ENCODE measurements at regions not wholly inside any gene's neighbourhood (a gene's known extent, or its start where the extent isn't known, plus 50 kb on each side); places are given as distances from the start of the nearest gene placed in this dataset.

- DNase-seq (ENCODE audit: low read depth): no peak
- no peak overlapping the region for H3K4me3 ChIP-seq (ENCODE audit: control insufficient read depth, low read depth, low read length)
- TF ChIP-seq, protein P1, sequence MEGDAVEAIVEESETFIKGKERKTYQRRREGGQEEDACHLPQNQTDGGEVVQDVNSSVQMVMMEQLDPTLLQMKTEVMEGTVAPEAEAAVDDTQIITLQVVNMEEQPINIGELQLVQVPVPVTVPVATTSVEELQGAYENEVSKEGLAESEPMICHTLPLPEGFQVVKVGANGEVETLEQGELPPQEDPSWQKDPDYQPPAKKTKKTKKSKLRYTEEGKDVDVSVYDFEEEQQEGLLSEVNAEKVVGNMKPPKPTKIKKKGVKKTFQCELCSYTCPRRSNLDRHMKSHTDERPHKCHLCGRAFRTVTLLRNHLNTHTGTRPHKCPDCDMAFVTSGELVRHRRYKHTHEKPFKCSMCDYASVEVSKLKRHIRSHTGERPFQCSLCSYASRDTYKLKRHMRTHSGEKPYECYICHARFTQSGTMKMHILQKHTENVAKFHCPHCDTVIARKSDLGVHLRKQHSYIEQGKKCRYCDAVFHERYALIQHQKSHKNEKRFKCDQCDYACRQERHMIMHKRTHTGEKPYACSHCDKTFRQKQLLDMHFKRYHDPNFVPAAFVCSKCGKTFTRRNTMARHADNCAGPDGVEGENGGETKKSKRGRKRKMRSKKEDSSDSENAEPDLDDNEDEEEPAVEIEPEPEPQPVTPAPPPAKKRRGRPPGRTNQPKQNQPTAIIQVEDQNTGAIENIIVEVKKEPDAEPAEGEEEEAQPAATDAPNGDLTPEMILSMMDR (IDR thresholded peaks at IDR 0.05; ENCODE audit: control insufficient read depth, insufficient read depth, low read depth, low read length, missing control alignments): no peak
Observed at GRCh38 chr13:77398825-77399620, 72.1 kb upstream of the MYCBP2 start.

- no peak overlapping the region for H3K4me3 ChIP-seq (ENCODE audit: control insufficient read depth, low read depth, low read length)
- TF ChIP-seq, protein P1 (IDR thresholded peaks at IDR 0.05; ENCODE audit: control insufficient read depth, insufficient read depth, low read depth, low read length, missing control alignments): no peak
- no peak for DNase-seq (ENCODE audit: low read depth)
Observed at GRCh38 chr13:77397636-77398035, 70.7 kb upstream of the MYCBP2 start.

GRCh38 chr13:77391475-77391874, 64.6 kb upstream of the MYCBP2 start:
- no peak for DNase-seq (ENCODE audit: low read depth)
- no peak overlapping the region for H3K4me3 ChIP-seq (ENCODE audit: control insufficient read depth, low read depth, low read length)
- TF ChIP-seq, protein P1 (IDR thresholded peaks at IDR 0.05; ENCODE audit: control insufficient read depth, insufficient read depth, low read depth, low read length, missing control alignments): no peak

DNA sequence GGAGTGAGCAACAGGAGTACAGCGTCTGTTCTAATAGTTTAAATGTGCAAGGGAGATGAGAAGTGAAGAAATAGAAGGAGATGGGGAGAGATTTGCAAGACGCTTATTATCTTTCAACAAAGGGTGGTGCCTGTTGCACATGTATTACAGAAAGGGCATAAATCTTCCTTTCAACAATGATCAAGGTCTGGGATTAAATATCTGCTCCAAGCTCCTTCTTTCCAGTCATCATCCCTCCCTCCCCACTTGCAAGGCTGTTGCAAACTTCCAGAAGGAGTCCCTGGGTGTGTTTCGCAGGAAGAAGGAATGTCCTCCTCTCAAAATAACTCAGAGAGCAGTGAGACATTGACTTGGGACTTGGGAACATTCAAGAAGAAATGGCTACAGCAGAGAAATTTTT, 63.5 kb upstream of the MYCBP2 start:
- no peak overlapping the region for H3K4me3 ChIP-seq (ENCODE audit: control insufficient read depth, low read depth, low read length)
- DNase-seq (ENCODE audit: low read depth): no peak
- TF ChIP-seq, protein P1 (IDR thresholded peaks at IDR 0.05; ENCODE audit: control insufficient read depth, insufficient read depth, low read depth, low read length, missing control alignments): no peak

DNA sequence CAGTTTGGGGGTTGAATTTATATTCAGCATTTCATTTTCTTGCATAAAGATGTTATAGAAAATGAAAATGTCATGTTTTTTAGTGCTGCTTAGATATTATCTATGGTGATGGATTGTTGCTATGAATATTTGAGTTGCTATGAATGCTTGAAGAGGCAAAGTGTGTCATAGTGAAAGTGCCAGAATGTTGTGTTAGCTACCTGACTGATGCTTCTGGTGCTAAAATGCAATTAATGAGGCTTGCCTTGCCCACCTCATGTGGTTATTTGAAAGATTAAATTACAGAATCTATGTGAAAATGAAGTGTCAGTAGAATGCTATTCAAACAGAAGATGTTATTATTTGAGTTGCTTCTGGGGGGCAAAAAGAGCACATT, 62.7 kb upstream of the MYCBP2 start:
- TF ChIP-seq, protein P1 (IDR thresholded peaks at IDR 0.05; ENCODE audit: control insufficient read depth, insufficient read depth, low read depth, low read length, missing control alignments): no peak
- no peak for DNase-seq (ENCODE audit: low read depth)
- H3K4me3 ChIP-seq (ENCODE audit: control insufficient read depth, low read depth, low read length): no peak overlapping the region

- no peak overlapping the region for H3K4me3 ChIP-seq (ENCODE audit: control insufficient read depth, low read depth, low read length)
- DNase-seq (ENCODE audit: low read depth): no peak
- TF ChIP-seq, protein P1 (IDR thresholded peaks at IDR 0.05; ENCODE audit: control insufficient read depth, insufficient read depth, low read depth, low read length, missing control alignments): no peak
Observed at GRCh38 chr13:77388944-77389624, 62.2 kb upstream of the MYCBP2 start.

Measured in AG09309 (cell line).